VCaP (cell line): ENCODE measurements at regions not wholly inside any gene's neighbourhood (a gene's known extent, or its start where the extent isn't known, plus 50 kb on each side); places are given as distances from the start of the nearest gene placed in this dataset.

Experiments used
- H3K27ac ChIP-seq: fragments of 450-650 bp; 2 replicates; pipeline ENCODE4 v1.5.1; 2017
- TF ChIP-seq, protein P1 (sequence below): fragments of 450-650 bp; conservative IDR thresholded peaks from 2 replicates; pipeline ENCODE4 v1.5.1; 2017; ENCODE audit warnings: mild to moderate bottlenecking, moderate library complexity

DNA sequence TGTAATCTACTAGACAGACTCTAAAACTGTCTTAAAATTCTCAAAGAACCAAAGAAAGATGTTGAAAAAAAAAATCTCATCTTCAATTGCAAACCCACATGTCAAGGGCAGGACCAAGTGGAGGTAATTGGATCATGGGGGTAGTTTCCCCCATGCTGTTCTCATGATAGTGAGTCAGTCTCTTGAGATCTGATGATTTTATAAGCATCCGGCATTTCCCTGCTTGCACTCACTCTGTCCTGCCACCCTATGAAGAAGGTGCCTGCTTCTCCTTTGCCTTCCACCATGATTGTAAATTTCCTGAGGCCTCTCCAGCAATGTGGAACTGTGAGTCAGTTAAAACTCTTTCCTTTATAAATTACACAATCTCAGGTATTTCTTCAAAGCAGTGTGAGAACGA lies 257.0 kb downstream of the HHIPL2 start:
- no peak overlapping the region for H3K27ac ChIP-seq
- TF ChIP-seq, protein P1, sequence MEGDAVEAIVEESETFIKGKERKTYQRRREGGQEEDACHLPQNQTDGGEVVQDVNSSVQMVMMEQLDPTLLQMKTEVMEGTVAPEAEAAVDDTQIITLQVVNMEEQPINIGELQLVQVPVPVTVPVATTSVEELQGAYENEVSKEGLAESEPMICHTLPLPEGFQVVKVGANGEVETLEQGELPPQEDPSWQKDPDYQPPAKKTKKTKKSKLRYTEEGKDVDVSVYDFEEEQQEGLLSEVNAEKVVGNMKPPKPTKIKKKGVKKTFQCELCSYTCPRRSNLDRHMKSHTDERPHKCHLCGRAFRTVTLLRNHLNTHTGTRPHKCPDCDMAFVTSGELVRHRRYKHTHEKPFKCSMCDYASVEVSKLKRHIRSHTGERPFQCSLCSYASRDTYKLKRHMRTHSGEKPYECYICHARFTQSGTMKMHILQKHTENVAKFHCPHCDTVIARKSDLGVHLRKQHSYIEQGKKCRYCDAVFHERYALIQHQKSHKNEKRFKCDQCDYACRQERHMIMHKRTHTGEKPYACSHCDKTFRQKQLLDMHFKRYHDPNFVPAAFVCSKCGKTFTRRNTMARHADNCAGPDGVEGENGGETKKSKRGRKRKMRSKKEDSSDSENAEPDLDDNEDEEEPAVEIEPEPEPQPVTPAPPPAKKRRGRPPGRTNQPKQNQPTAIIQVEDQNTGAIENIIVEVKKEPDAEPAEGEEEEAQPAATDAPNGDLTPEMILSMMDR: no peak

DNA sequence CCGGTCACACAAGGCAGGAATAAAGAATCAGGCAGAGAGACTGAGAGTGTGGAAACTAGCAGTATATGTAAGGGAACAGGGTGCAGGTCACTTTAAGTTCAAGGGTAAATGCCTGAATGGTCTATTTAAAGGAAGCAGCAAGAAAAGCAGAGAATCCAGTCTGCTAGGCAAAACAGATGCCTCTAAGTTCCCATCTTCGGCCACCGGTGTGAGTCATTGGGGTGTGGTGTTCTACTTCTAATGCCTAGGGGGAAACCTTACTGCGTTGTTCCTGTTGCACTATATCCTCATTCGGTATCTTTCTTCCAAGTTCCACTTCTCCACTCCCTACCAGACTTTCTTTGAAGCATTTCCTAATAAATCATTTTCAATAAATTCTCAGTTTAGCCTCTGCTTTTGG lies 259.9 kb downstream of the HHIPL2 start:
- TF ChIP-seq, protein P1: no peak
- no peak overlapping the region for H3K27ac ChIP-seq

DNA sequence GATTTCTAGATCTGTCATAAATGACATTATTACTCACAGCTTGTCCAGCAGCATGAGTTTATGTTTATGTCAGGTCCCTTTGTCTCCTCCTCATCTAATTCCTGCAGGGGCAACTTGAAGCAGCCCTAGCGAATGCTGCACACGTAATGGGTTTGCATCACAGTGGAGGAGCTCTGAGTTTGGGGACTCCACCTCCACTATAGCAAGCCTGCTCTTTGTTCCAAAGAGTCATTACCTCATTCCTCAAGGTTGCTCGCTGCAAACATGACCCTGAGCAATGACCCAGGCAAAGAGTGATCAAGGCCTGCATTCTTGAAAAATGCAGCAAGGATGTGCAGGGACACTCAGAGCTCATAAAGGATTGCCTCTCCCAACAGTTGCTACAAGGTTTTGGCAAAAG lies 261.9 kb downstream of the HHIPL2 start:
- TF ChIP-seq, protein P1: no peak

DNA sequence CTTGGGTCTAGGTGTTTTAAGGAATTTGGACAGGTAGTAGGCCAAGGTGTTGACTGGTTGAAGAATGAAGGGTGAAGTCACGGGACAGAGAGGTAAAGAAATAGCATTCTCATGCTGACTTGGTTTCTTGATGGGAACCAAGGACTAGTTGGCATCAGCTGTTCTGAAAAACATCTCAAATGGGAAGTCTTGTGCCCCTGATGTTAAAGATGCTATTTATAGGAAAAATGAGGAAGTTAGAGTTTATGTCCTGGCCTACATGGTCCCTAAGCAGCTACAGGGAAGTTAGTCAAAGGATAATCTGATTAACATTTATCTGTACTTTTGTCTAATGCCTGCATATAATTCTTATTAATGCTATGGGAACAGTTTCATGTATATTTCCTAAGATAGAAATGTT lies 262.4 kb downstream of the HHIPL2 start:
- TF ChIP-seq, protein P1: no peak
- H3K27ac ChIP-seq: no peak overlapping the region

More for the DNA sequence above, 261.9 kb downstream of the HHIPL2 start:
- no peak overlapping the region for H3K27ac ChIP-seq

DNA sequence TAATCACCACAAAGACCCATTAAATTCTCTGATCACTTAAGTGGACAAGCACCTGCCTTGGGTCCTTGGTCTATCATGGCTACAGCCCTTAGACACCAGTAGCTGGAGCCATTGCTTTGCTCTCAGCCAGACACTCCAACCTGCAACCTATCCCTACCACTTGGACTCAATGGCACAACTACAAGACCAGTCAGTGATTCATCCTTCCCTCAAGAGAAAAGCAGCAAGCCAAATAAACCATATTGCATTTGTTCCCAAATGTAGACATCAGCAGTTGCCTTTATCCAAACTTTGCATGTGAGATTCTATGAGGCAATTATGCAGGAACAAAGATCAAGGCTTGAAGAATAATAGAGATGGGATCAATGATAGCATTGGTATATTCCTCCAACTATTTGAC lies 263.4 kb downstream of the HHIPL2 start:
- TF ChIP-seq, protein P1: no peak
- no peak overlapping the region for H3K27ac ChIP-seq

DNA sequence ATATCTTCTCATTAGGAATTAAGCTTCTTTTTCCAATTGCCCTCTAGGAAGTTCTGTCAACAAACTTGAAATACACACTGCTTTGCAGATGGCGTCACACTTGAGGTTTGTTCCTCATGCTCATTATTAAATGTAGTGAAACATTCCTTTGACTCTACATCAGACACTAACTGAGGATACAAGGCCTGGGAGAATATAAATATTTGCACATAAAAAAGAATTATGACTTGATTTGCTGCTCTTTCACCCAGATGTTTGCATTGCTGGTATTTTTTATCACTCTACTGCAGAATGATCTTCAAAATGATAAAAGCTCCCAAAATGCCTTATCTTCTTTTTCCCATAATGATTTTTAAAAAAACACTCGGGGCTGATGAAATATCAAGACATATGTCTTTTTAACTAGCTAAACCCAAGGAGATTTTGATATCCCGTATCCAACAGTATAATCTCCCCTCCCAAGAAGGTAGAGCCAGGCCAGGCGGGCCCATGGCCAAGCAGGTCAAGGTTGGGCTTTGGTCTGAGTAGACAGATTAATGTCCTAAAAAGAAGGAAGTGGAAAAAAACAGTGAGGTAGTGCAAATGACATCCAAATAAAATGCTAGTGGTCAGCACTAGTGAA lies 264.6 kb downstream of the HHIPL2 start:
- H3K27ac ChIP-seq: no peak overlapping the region
- TF ChIP-seq, protein P1: no peak

DNA sequence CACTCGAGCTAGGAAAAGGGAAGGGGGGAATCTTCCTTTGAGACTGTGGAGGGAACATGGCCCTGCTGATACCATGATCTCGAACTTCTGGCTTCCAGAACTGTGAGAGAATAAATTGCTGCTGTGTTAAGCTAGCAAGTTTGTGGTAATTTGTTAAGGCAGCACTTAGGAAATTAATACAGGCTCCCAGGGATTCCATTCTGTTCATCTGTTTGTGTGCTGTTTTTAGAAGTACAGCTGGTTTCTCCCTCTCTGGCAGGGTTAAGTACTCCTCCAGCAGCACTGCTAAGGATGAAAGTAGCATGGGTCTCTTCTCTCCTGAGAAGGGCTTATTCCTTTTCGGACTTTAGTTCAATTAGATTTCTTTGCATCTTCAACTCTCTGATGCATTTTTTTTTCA lies 268.3 kb downstream of the HHIPL2 start:
- H3K27ac ChIP-seq: no peak overlapping the region
- TF ChIP-seq, protein P1: no peak
